DOHH2 (cell line): ENCODE measurements at regions not wholly inside any gene's neighbourhood (a gene's known extent, or its start where the extent isn't known, plus 50 kb on each side); places are given as distances from the start of the nearest gene placed in this dataset.

ENCODE experiments used
- EZH2phosphoT487 ChIP-seq: fragments of 200-600 bp; sonication (generic); IDR thresholded peaks from 2 replicates; pipeline ENCODE4 v1.6.1; 2017; ENCODE audit warnings: borderline replicate concordance, mild to moderate bottlenecking, antibody characterized with exemption, low read length, moderate library complexity, mixed read lengths
- TF ChIP-seq, protein P1 (sequence below): fragments of 200-600 bp; sonication (generic); IDR thresholded peaks from one replicate; pipeline ENCODE4 v1.5.1; 2014; ENCODE audit warnings: antibody characterized with exemption, mild to moderate bottlenecking, low read depth, low read length; ENCODE audit not compliant: poor library complexity, severe bottlenecking

DNA sequence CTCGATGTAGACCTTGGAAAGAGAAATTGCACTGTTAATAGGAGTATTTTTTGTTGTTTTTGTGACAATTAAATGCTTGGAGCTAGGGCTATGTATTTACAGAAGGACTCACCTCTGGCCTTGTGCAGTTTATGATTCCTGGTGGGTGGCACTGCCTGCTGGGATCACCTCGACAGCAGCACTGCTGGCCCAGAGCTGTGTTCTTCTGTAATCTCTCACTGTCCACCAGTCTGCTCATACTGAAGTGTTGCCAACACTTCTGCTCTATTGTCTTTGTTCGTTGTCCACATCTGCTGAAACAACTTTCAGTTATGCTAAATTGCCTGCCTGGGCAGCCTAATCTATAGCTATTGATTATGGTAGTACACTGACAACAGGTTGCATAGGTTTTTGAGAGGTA, 194.4 kb upstream of the ANK2 start:
- TF ChIP-seq, protein P1, sequence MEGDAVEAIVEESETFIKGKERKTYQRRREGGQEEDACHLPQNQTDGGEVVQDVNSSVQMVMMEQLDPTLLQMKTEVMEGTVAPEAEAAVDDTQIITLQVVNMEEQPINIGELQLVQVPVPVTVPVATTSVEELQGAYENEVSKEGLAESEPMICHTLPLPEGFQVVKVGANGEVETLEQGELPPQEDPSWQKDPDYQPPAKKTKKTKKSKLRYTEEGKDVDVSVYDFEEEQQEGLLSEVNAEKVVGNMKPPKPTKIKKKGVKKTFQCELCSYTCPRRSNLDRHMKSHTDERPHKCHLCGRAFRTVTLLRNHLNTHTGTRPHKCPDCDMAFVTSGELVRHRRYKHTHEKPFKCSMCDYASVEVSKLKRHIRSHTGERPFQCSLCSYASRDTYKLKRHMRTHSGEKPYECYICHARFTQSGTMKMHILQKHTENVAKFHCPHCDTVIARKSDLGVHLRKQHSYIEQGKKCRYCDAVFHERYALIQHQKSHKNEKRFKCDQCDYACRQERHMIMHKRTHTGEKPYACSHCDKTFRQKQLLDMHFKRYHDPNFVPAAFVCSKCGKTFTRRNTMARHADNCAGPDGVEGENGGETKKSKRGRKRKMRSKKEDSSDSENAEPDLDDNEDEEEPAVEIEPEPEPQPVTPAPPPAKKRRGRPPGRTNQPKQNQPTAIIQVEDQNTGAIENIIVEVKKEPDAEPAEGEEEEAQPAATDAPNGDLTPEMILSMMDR: no peak
- no peak for TF ChIP-seq EZH2phosphoT487
